ENCODE measurements at regions not wholly inside any gene's neighbourhood (a gene's known extent, or its start where the extent isn't known, plus 50 kb on each side); places are given as distances from the start of the nearest gene placed in this dataset.

DNA sequence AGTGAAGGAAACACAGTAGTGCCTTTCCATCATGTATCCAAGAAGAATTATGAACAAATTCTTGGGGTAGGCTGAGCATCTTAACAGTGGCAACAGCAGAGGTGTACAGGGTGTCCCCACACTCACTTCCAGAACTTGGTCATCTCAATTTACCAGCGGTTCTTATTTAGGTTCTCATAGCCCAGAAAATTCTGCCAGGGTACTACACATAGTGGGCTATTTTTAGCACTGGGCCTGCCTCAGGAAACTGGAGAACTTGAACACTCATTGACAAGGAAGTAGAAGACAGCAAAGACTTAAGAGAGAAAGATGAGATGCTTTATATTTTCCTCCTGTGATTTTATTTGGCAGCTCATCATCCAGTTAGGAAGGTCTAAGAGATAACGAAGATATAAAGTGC is 71.8 kb upstream of the PHIP start:
- TF ChIP-seq, protein P1, sequence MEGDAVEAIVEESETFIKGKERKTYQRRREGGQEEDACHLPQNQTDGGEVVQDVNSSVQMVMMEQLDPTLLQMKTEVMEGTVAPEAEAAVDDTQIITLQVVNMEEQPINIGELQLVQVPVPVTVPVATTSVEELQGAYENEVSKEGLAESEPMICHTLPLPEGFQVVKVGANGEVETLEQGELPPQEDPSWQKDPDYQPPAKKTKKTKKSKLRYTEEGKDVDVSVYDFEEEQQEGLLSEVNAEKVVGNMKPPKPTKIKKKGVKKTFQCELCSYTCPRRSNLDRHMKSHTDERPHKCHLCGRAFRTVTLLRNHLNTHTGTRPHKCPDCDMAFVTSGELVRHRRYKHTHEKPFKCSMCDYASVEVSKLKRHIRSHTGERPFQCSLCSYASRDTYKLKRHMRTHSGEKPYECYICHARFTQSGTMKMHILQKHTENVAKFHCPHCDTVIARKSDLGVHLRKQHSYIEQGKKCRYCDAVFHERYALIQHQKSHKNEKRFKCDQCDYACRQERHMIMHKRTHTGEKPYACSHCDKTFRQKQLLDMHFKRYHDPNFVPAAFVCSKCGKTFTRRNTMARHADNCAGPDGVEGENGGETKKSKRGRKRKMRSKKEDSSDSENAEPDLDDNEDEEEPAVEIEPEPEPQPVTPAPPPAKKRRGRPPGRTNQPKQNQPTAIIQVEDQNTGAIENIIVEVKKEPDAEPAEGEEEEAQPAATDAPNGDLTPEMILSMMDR (IDR thresholded peaks at IDR 0.05), result no peak
- TF ChIP-seq POLR2A (IDR thresholded peaks at IDR 0.05), result no peak

Measured in testis (tissue), 2 donors.